GM19025 (cell line): ENCODE measurements at regions not wholly inside any gene's neighbourhood (a gene's known extent, or its start where the extent isn't known, plus 50 kb on each side); places are given as distances from the start of the nearest gene placed in this dataset.

Experiments used
- ATAC-seq: cut with Tn5 transposase; IDR thresholded peaks from one replicate; pipeline ENCODE4 v1.9.1; 2021; ENCODE audit warnings: mild to moderate bottlenecking, low read depth, moderate library complexity; ENCODE audit not compliant: unreplicated experiment

DNA sequence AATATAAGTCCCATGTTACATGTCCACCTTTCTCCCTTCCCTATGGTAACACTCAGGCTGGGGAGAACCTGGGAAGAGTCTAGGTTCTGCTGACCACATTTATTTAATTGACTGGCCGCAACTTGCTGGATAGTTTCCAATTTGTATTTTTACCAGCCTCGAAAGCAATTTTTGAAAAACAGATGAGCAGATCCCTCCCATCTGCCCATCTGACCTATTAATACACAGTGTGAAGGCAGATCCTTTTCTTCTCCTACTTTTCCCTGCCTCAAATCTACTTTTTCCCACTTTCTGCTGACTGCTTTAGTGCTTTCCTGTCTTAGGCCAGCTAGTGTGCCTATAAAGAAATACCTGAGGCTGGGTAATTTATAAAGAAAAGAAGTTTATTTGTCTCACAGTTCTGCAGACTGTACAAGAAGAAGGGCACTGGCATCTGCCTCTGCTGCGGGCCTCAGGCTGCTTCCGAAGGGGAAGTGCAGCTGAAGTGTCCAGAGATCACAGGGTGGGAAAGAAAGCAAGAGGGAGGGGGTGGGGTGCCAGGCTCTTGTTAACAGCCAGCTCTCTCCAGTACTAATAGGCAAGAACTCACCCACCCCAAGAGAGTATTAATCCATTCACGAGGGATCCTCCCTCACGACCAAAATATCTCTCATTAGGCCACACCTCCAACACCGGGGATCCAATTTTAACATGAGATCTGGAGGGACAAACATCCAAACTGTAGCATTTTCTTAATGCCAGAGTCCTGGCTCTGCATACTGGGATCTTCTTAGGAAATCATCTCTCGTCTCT, 336.0 kb upstream of the IGFBP3 start:
- ATAC-seq: no peak

DNA sequence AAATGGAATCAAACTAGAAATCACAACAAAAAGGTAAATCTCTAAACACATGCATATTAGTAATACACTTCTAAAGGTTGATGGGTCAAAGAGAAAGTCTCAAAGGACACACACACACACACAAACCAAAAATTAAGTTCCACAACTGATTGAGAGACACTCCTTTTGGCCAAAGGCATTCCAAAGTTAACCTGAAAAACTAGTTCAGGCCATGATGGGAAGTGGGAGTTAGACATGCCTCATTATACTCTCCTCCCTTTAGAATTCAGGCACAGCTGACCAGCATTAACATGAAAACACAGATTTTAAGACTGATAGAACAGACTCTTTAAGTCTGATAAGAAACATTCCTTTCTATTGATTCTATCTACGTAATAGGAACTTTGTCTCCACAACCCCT, 332.4 kb upstream of the IGFBP3 start:
- no peak for ATAC-seq

DNA sequence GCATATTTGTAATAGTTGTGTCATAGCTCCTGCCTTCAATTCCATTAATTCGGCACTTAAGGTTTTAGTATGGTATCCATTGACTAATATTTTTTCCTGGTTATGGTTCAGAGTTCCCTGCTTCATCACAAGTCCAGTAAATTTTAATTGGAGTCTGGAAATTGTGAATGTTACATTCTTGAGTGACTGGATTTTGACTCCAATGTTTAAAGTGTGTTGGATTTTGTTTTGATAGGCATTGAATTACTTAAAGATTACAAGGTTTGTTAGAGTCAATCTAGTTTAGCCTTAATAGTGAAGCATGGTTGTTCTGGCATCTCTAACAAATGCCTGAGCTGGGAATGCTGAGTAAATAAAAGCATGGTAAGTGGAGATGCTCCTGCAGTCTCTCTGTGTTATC, 326.6 kb upstream of the IGFBP3 start:
- ATAC-seq: no peak

DNA sequence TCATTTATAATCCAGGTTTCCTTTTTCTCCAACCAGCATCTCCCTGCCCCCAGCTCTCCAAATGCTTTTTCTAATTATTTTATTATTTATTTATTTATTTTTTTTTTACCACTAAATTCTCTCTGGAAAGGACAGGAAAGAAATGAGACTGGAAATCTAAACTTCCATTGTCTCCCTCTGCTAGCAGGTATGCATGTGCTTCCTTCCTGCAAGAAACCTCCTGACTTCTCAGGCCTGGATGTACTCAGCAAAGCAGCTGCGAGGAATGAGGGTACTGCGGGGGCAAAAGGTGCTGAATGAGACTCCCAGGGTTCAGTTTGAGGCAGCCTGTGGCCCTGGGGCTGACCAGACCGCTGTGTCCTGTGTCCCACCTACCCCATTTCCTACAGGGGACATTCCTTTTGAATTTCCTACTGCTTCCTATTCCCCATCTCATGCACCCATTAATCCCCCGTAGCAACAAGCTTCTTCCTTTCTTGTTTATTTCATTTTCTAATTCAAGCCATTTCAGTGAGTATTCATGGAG, 324.6 kb upstream of the IGFBP3 start:
- ATAC-seq: no peak

DNA sequence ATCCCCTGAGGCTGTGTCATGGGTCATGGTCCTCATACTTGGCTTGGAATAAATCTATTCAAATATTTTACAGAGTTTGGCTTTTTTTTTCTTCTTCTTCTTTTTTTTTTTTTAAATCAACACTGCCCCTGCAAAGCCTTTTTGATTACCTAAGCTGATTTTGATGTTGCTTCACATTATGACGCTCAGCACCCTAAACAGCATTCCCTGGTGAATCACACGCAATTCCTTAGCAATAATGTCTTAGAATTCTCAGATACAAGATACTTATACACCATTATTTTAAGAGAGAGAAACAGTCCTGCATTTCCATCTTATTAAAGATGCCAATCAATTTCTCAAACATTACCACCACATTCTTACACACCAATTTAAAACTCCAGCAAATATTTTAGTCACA, 323.7 kb upstream of the IGFBP3 start:
- no peak for ATAC-seq

DNA sequence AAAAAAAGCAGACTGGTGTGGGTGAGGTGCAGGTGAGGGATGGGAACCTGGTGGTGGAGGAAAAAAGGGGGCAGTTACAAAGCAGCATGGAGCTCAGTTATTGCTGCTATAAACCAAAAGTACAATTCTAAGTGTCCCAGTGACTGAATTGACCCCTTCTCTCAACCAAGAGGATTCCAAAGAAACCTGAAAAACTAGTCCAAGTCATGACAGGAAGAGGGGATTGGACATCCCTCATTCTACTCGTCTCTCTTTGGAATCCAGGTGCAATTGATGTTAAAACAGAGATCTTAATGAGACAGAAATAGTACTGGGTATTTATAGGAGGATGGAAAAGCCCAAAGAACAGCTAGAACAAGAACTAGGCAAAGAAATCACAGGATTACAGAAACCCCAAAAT, 322.3 kb upstream of the IGFBP3 start:
- no peak for ATAC-seq

DNA sequence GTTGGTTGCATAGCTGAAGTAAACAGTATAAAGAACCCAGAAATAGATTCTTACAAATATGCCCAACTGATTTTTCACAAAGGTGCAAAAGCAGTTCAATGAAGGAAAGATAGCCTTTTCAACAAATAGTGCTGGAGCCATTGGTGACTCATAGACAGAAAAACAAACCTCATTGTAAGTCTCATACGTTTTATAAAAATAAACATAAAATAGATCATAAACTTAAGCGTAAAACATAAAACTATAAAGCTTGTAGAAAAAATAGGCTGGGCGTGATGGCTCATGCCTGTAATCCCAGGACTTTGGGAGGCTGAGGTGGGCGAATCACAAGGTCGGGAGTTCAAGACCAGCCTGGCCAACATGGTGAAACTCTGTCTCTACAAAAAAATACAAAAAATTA, 318.8 kb upstream of the IGFBP3 start:
- ATAC-seq: no peak

DNA sequence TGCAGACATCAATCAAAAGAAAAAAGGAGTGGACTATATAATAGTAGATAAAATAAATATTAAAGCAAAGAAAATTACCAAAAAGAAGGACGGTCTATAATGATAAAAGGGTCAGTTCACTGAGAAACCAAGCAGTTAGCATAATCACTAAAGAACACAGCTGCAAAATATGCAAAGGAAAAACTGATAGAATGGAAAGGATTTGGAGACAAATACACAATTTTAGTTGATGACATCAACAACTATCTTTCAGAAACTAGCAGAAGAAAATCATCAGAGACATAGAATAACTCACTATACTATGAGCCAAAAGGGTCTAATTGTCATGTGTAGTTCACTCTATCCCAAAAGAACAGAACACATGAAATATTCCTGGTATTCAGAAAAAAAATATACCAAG, 316.4 kb upstream of the IGFBP3 start:
- no peak for ATAC-seq

DNA sequence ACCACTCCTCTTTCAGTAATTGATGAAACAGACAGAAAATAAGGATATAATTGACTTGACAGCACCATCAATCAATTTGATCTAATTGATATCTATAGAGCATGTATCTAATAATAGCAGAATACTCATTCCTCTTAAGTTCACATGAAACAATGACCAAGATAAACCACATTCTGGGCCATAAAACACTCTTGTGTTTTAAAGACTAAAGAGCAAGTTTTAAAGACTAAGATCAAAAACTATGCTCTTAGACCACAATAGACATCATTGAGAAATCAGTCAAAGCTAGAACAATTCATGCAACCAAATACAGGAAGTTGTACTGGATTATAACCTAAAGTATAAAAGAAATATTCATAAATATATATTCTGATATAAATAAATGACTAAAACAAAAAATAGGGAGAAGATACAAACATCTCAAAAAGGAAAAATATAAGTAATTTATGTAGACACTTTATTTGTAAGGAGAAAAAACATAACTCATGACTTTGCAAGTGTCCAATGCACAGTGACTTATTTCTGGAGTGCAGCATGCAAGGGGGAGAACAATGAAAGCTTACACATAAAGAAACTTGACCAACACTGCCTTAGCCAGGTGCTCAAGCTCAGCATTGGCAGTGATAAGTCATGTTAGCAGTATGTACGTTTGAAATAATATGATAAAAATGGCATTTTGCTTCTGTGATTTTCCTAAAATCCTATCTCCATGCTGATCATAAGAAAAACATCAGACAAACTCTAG, 312.7 kb upstream of the IGFBP3 start:
- ATAC-seq: no peak

DNA sequence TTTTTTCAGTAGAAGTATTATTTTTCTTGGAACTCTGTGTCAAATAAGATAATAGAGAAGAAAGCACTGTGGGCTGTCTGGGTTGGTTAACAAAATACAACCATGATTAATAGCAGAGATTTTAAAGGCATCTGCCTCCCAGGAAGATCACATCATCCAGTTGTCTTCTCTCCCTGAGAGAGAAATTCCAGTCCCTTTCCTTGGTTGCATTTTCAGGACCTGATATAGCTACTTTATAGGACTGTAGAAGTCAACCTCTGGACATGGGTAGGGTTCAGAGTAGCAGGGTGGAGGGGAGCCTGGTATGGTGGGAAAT, 309.9 kb upstream of the IGFBP3 start:
- ATAC-seq: no peak

DNA sequence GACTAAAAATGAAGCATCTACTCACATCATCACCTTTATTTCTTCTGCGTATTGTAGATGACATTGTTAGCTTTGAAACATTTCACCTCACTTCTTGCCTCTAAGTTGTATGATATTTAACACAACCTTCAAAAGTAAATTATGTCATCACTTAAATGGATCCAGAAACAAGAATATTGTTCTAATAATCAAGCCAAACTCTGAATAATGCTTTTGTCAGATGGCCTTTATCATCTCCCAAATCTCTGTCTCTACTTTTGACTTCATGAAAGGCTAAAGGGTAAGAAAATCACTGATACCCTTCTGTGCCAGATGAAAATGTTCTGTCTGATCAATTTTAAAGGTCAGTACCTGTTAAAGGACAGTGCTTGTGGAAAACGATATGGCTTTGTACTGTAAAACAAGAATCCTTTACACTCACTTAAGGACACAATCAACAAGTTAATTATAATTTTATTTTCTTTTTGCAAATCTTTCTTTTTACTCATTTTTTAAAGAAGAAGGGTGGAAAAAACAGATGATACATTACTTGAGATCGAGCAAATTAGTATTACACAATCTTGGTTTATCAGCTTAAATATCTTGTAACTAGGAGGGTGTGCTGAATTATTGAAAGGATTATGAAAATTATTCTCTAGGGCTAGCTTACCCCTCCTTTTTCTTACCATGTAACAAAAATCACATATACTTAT, 309.4 kb upstream of the IGFBP3 start:
- ATAC-seq: no peak

DNA sequence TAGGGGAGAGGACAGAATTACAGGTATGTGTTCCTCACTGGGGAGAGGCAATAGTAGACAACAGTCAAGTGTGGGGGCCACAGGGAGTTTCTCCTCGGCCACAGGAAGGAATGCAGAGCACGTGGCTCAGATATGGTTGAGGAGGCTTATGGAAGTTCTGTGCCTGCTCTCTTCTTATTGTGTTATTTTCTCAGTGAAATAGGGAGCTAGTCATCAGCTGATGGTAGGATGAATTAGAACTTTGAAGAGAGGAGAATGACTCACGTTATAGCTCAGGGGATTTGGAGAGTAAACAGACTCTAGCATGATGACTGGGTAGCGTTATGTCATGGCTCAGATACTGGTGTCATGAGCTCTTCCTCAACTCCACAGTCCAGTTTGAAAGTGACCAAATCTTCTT, 308.3 kb upstream of the IGFBP3 start:
- no peak for ATAC-seq

DNA sequence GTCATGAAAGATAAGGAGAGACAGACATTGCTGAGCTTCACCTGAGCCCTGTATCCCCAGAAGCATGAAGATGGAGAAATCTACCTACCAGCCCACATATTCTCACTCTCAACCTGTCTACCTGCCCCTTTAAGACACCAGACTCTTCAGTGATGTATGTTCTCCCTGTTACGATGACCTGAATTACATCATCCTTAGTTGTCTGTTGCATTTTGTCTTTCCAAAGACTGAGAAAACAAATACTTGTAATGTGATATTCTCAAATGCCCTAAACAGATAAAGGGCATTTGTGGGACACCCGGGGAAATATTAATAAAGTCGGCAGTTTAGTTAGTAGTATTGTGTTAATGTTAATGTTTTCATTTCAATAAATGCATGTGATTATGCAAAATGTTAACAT, 305.8 kb upstream of the IGFBP3 start:
- no peak for ATAC-seq

DNA sequence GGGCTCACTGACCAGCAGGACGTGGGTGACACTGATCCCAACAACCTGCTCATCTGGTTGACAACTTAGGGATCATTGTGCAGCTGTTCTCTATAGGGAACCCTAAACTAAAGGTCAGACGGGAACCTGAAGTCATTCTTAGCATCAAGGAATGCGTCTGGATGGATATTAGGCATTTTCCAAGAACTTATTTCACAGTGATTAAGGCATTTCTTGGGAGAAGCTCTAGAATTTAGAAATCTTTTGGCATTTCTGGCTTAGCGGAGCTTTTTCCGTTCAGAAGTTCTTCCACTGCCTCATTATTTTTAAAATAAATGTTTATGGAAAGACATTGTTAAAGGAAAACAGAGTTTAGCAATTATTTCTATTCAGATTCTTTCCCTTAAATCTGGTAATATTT, 303.3 kb upstream of the IGFBP3 start:
- ATAC-seq: no peak

DNA sequence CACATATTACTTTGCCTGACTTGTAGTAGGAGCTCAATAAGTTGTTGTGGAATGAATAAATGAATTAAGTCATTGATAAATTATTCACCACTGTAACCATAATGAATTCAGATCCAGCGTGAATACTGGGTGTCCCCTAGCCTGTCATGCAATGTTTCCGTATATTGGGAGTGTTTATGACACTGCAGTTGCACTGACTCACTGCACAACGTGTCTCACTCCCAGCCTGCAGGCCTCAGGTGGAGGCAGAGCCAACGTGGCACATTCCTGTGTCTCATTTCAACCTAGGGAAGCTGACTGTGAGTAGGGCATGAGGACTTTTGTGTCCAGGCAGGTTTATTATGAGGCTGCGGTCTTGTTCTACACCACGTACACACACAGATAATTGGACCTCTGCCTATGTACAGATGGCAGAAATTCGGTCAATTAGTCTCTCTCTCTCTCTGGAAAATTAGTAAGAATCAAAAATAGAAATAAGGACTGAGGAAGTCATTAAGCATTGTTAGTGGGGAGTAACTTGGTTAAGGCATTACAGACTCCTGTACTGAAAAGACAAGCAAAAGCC, 299.1 kb upstream of the IGFBP3 start:
- no peak for ATAC-seq

DNA sequence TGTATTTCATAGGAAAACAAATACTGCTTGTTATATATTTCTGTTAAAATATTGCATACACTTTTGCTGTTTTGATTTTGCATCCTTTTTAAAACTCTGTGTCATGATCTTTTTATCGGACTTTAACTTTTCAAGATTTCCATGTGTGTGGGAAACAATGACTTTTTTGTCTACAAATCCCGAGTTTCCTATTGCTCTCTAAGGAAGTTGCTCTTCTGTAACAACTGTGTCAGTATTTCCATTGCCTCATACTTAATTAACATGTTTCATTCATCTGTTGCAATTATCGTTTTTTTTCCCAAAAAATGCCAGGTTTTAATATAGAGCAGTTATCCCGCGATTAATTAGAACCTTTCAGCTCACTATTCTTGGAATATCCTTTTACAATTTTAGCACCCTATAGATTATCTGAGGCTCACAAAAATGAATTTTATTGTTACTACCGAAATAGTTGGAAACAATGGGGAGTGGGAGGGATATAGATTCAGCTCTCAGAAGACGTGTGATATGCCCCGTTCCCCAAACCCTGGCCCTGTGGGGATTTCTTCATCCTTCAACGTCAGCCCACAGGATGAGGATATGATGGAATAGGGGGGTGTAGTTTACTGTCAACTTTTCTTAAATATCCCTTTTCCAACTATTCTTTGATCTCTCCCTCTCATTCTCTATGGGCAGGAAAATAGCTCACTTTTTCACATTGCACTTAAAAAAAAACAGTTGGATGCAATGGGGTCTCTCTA, 297.6 kb upstream of the IGFBP3 start:
- ATAC-seq: no peak

DNA sequence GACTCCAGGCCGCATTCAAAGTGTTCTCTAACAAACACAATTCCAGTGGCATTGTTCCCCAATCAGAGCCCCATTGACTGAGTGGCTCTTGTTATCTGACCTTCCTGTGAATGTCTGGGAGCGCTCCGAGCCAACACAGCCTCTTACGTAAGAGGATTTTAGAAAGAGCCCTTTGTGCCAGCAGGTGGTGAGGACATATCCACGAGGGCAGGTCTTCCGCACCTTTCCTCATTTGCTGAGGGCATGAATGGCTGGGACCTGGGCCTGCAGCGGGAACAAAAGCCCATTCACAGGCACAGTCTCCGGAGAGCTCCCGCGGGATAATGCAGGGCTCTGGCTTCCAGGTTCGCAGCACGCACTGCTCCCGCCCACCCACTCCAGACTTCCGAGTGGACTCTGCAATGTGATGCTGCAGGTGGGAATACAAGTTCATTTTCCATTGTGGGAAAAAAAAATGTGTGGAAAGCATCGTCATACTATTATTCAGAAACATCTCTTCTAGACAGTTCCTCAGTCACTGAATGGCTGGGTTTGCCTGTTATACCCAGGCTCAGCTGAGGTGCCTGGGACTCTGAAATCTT, 295.0 kb upstream of the IGFBP3 start:
- no peak for ATAC-seq

DNA sequence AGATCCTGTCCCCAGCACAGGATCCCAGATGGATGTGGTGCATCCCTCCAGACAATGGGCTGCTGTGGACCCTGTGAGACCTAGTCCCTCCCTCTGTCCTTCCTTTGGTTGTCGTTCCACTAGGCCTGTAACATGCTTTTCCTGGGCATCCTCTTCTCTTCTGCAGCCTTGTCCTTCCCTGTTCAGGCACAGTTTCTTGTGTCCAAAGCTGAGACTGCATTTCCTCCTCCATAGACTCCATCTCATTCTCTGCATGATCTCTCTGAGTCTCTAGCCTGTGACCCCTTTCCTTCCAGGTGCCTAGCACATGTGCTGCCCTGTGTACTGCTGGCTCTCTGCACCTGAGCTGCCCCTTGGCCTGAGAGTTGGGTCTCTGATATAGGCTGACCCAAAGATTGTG, 293.5 kb upstream of the IGFBP3 start:
- ATAC-seq: no peak

DNA sequence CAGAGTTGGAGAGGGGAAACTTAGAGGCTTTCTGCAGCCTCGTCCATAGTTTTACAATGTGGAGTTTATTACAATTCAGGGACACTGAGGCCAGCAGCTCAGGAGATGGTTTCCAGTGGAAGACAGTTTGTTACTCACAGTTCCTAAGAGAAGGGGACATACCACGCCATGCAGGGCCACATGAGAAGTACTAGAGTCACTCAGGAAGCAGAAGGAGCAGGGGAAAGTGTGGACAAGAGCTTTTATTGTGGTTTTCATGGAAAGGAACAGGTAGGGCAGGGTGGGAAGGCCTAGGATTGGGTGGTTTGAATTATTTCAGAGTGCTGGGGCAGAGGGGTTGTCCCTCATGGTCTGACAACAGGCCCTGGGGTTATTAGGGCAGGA, 292.1 kb upstream of the IGFBP3 start:
- ATAC-seq: no peak

DNA sequence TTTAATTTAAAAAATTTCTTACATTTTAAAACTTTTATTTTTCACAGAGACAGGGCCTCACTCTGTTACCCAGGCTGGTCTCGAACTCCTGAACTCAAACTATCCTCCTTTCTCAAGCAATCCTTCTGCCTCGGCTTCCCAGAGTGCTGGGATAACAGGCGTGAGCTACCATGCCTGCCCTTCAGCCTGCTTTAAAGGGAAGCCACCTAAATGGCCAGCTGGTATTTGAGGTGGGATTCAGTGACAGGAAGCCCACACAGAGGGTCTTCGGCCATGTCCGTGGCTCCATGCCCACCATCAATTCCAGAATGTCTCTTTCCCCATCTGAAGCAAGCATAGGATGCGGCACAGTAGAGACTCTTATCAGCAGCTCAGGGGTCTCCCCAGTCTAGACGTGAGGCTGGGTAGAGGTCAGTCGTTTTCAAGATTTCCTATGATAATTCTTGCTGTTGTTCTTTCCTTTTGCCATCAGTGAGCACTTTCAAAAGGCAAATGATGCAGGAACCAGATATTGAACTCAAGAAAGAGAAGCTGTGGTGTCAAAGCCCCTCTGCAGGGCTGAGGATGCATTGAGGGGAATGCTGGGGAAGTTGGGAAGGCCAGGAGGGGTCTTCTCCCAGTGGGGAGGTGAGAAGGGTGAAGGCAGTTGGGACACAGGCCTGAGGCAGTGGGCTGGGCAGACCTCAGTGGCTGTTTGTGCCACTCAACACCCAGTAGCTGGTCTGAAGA, 291.5 kb upstream of the IGFBP3 start:
- no peak for ATAC-seq
